ENCODE measurements at regions not wholly inside any gene's neighbourhood (a gene's known extent, or its start where the extent isn't known, plus 50 kb on each side); places are given as distances from the start of the nearest gene placed in this dataset.

DNA sequence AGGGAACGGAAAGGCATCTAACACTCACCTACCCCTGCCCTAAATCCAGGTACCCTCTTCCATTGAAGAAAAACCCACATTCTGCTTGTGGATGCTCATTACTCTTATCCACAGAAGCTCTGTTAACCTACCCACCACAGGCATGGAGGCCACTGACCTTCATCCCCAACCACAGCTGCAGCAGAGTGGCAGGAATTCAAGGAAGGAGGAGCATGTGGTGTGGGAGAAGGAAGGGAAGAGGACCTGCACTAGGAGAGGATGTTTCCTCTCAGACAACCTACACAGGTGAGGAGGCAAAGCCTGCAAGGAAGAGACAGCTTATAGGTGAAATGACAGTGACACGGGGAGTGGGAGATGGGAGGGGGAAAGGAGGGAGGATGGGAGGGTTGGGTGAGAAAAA lies 192.5 kb upstream of the TSC22D2 start:
- no peak for DNase-seq

DNA sequence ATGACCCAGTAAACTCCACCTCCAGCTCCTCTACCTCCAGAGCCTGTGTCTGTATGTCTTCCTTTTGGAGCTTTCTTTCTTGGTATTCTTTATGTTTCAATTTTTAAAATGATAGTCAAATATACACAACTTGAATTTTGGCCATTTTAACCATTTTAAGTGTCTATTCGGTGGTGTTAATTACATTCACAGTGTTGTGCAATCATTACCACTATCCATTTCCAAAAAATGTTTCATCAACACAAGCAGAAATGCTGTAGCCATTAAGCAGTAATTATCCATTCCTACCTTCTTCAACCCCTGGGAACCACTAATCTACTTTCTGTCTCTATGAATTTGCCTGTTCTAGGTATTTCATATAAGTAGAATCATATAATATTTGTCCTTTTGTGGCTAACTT lies 194.5 kb upstream of the TSC22D2 start:
- DNase-seq: no peak

DNA sequence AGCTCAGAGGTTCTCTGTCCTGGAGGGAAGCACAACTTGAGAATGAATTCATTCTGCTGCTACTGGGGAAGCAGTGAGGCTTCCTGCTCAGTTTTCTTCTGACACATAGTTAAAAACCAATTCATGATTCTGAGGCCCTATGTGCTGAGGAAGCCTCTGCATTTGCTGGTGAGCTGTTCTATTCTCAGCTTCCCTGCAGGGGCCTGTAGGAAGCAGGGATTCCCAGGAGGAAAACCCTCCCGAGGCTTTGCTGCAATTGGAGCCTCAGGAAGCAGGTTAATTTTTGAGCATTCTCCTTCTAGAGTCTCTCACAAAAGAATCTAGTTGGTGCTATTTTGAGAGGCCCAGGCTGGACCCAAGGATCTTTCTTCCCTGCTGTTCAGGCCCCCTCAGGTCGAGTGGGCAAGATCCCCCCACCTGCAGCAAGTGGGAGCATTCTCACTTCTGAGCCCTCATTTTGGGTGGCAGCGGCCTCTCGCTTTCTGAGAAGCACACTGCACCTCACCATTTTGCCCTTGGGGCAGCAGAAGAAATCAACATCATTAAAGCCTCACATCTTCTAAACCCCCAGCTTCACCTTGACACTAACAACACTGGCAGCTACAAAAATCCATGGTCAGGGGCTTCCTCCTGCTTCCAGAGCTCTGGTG lies 197.5 kb upstream of the TSC22D2 start:
- DNase-seq: no peak

DNA sequence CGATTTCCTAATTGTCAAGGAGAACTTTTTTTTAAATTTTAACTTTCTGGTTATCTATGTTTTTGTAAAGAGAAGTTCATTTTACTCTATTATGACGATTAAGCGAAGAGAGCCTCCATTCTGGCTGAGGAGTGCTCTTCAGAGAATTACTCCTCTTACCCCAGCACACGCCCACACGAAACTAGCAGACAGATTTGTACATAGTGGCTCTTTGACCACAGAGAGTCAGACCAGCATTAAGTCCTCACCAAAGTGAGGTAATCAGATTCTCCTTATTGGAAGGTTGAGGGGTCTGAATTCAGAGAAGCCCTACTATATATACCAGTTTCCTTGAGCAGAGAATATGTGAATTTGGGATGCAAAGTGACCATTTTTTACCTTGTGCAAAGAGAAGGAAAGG lies 204.8 kb upstream of the TSC22D2 start:
- DNase-seq: no peak

DNA sequence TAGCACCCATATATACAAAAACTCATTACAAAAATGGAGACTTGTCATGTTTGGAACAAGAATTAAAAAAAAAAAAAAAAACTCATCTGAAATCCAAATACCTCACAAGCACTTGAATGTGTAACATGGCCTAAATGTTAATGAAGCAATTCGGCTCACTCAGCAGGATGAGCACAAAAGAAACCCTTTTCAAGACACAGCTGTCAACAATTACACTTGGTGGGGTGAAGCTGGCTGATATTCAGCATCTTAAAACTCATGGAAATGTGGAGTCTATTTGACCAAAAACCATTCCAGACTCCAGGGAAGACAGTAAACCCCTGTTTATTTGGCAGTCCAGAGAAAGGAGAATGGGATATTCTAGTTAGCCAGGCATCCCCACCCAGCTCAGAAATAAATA lies 205.4 kb upstream of the TSC22D2 start:
- DNase-seq: no peak

DNA sequence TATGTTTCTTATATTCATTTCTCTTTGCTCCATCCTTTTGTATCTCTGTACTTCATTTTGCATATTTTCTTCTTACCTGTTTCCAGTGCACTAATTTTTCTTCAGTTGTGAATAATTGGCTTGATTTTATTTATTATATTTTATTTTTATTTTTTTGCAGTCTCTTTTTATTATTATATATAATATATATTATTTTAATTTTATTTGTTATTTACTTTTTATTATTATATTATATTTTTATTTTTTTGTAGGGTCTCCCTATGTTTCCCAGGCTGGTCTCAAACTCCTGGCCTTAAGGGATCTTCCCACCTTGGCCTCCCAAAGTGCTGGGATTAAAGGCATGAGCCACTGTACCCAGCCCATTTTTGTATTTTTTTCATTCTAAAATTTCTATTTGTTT lies 213.1 kb upstream of the TSC22D2 start:
- DNase-seq: no peak

DNA sequence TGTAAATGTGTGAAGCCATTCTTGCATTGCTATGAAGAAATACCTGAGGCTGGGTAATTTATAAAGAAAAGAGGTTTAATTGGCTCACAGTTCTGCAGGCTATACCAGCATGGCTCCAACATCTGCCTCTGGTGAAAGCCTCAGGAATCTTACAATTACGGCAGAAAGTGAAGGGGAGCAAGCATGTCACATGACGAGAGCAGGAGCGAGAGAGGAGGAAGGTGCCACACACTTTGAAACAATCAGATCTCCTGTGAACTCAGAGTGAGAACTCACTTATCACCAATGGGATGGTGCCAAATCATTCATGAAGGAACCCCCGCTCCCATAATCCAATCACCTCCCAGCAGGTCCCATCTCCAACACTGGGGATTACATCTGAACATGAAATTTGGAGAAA lies 213.6 kb upstream of the TSC22D2 start:
- DNase-seq: no peak

DNA sequence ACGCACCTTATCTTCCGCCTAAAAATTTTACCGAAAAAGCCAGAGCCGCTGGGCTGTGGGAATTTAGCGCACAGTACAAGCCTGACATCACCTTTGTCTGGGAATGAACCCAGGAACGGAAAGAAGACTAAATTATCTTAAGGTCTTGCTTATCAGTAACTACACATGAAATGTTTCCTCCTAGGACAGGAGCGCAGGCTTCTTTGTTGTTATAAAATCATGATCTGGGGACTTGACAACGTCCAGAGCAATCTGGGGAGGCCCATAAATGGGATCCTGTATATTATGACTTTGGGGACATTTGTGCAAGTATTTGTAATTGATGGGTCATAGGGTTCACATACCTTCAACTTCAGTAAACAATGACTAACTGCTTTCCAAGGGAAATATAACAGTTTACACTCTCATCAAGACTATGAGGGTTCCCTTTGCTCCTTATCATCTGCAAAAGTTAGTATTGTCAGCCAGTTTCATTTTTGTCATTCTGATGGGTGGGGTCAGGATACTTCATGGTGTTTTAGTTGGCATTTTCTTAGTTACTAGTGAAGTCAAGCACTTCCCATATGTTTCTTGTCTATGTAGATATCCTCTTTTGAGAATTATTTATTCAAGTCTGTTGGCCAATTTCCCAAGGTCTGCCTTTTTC lies 213.9 kb upstream of the PFN2 start:
- DNase-seq: no peak

DNA sequence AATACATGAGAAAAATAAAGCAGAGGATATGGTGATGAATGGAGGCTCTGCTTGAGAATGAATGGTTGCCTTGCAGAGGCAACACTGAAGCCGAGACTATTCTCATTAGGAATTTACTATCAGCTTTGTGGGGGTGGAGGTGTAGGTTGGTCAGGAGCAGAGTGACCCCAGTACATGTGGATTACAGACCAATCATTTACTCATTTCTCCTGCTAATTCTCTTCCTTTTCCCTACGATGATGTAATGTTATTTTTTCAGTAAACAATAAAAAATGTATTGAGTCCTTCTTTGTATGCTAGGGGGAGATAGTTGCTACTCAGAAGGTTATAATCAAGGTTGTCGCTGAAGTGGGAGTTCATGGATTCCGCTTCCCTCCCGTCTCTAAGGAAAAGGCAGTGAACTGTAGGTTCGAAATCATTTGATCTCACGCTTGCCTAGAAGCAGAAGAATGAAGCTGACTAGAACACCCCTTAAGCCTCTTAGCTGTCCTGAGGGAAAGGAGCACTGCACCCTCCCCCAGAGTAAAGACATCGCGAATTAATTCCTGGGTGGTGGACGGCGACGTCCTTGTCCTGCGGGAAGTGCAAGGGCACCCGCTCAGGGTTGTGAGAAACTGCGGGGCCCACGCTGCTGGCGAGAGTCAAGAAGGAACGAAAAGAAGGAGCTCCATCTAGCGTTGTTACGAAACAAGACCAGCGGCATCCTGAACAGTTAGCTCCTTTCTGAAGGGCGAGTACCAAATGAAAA lies 213.2 kb upstream of the PFN2 start:
- DNase-seq: peak; percentile 72

DNA sequence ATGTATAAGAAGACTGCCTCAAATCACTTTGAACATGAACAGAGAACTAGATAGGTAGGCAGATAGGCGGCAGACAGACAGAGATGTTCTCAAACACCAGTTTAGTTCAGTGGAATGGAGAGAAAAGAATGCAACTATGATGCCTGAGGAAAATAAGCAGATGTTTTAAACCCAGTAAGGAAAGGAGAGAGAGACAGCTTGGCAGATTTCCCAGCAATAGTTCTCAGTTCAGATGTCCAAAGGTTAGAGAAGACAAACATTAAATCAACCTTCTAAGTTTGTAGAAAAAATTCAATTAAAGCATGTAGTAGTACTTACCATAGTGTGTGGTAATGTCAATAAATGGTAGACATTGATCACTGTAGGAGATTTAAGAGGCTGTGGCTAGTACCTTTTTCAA lies 209.6 kb upstream of the PFN2 start:
- no peak for DNase-seq

DNA sequence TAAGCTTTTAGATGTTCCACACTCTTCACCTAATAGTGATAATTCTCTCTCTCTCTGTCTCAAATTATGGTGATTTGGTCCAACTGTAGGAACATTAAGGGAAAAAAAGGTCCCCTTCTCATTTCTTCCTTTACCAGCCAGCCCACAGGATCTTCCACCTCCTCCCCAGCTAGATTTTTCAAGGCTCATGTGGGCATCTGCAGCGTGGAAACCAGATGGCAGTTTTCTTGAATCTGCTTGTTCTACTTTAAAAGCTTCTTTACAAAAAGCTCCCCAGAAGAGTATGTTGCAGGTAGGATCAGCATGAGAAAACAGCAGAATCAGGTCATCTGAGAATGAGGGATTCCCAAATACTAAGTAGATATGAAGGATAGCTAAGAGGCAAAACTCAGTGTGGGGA lies 208.6 kb upstream of the PFN2 start:
- no peak for DNase-seq

DNA sequence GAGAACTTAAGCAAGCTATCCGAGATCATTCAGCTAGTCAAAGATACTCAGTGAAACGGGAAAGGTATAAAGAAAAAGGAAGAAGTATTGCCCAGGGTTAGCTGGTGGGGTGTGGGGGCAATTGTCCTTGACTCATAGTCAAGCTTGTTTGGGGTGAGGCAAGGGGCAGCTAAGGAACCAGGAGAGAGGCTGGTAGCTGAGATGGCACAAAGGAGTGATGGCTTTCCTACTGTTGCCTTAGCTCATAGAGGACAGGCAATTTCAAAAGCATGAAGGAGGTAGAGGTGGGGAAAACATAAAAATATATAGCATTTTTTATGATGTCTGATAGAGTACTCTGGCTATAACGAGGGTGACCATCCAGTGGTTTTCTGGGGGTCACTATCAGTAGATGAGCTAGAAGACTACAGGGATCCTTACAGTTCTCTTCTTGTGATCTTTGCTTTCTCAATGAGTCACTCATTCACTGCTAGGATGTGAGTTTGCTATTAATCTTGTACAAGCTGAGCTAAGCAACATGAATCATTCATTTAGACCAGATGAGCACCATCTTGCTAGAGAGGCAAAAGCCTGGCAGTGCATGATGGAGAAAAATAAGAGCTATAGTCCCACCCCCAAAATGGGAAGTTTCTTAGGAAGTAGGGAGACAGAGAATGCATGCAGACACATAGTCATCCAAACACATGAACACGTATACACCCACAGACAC lies 207.1 kb upstream of the PFN2 start:
- no peak for DNase-seq

DNA sequence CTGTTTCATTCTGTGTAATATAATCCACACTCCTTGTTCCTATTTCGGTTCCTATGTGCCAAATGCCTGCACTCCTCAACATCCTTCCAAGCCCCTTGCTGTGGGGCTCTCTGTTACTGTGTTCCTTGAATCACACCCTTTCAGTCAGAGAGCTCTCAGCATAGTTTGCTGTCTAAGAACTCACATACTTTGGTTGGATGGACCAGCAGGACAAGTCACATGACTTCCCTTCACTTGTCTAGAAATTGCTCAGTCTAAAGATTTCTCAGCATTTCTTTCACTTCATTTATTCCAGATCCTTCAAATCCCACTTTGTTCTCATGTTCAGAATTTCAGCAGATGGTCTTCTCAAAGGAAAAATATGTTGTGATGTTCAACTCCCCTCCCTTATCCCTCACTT lies 203.5 kb upstream of the PFN2 start:
- no peak for DNase-seq

DNA sequence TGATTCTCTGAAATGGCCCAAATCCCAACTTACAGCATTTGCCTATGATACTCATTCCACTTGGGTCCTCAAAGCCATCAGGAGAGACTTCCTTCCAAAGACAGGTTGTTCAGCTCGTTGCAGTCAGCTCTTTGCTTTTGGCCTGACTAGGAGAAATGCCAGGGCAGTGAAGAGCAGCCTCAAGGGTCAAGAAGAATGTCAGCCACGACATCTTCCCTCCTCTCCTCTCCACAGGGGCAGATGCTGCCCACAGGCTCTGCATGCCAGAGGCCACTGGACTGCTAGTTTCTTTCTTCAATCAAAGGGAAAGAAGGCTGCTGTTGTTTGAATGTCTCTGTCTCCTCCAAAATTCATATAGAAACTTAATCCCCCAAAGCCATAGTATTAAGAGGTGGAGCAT lies 201.7 kb upstream of the PFN2 start:
- no peak for DNase-seq

DNA sequence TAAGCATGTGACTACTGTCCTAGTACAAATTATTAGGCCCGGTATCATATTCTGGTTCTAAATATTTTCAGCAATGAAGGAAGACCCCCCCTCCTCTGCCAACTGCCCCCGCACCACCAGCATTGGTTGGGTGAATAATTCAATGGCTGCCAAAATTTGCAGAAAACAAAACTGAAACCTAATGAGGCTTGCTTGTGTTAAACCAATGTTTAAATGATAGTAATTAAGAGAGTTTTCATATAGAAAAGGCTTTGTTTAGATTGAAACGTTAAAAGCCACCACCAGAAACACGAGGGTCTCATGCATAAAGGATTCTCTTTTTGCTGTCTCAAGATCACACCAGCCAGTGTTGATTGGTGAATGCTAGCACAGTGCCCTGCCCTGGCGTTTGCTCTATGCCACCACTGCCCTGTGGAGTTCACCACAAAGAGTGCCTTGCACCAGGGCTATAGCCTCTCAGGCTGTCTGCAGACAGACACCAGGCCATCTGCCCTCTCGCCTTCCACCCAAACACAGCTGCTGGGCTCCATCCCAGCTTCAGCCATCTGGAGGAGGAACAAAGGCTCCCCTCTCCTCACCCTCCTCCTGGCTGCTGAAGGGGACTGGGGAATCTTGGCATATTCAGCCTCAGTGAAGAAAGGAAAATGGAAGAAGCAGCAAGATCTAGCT lies 200.3 kb upstream of the PFN2 start:
- peak; percentile 61 for DNase-seq

DNA sequence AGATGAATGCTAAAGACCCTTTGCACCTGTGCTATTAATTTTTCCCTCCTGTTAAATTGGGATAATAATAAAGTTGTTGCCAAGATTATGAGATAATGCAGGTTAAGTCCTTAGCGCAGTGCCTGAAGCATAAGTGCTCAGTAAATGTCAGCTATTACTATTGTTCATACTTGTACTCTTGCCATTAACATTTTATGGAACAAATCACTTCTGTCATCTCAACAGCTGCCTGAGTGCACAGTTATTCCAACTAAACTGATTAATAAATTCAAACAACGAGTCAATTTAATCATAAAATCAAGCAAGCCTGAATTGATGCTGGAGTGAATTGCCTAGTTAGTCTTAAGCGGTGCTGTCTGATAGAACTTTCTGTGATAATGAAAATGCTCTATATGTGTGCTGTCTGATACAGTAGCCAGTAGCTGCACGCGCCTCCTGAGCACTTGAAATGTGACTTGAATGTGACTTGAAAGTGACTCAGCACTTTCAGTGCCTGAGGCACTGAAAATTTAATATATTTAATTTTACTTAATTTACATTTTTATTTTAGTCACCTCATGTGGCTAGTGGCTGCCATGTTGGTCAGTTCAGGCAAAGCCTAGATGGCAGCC lies 198.7 kb upstream of the PFN2 start:
- no peak for DNase-seq

DNA sequence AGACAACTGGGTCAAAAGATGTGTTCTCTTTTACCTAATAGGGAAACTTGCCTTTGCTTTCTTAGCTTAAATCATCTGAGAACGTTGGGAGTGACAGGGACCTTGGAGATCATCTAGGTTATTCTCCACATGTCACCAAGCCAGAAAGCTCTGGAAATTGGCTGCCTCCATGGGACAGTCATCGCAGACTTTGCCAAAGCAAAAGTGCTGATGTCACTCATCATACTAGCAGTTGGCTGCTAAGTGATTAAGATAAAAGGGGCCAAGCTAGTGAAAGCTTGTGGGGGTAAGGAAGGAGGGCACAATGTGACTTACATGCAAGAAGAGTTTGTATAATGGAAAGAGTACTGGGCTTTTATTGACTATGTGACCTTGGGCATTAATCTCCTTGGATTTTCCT lies 198.0 kb upstream of the PFN2 start:
- no peak for DNase-seq

DNA sequence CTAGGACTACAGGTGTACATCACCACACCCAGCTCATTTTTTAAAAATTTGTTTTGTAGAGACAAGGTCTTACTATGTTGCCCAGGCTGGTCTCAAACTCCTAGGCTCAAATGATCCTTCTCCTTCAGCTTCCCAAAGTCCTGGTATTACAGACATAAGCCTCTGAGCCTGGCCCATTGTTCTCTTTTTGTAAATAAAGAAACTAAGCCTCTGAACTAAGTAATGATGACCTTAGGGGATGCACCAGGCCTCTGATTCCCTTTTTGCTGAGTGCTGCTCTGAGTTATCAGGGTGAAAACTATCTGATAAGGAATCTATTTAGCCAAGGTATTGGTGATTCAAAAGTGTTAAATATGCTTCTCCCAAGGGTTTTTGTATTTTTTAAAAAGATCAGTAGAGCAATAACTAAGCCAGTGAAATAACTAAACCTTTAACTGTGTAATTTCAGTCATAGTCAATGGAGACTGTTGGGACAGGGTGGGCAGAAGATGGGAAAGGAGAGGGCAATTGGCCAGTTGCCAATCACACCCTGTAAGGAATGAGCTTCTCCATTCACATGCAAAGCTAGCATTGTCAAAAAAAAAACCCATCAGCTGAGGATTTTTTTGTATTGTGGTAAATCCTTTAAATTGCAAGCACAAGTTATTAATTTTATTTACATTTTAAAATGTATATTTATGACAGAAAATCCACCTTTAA lies 194.8 kb upstream of the PFN2 start:
- no peak for DNase-seq

DNA sequence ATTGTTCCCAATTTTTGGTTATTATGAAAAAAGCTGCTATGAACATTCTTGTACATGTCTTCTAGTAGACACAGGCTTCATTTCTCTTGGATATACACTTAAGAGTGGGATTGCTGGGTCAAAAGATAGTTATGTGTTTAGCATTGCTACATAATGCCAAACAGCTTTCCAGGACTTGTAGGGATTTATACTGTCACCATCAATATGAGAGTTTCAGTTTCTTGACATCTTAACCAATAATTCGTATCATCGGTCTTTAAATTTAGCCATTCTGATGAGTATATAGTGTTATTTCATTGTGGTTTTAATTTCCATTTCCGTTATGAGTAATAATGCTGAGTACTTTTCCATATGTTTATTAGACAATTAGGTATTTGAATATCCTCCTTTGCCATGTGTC lies 190.3 kb upstream of the PFN2 start:
- DNase-seq: no peak

DNA sequence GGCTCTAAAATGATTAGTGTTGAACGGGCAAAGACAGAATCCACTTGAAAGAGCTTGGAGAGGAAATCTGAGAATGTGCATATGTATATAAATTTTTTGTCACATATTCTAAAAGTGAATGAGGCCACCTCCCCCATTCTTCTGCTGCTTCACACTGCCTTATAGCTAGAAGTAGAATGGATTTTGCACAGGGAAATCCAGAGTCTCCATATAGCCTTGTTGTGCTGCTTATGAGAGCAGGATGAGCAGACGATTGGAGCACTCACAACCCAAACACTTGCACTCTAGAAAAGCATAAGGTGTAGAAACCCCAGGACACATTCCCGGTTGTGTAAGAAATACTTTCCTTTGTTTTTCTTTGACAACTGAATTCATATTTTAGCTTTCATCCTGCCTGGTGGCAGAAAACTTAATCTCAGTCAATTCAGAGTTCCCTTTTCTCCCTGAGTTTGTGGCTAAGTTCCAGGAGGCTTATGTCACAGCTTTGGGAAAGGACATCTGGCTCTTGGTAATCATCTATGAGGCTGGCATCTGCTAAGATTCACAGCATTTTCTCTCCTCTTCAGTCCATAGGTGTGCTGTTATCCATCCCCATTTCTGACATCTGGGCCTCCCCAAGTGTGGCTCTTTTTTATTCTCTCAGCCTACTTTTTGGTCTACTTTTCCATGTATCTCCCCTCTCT lies 188.4 kb upstream of the PFN2 start:
- no peak for DNase-seq

DNA sequence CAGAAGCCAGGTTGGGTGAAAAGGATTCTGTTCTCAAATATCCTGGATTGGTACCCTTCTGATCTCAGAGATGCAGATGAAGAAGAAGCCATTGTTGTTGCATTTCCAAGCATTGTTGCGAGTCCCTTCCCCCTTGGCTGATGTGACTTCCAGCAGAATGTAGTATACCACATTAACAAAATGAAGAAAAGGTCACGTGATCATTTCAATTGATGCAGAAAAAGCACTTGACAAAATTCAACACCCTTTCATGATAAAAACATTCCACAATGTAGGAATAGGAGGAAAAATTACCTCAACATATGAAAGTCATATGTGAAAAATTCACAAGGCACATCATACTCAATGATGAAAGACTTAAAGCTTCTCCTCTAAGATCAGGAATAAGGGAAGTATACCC lies 181.9 kb upstream of the PFN2 start:
- DNase-seq: no peak

DNA sequence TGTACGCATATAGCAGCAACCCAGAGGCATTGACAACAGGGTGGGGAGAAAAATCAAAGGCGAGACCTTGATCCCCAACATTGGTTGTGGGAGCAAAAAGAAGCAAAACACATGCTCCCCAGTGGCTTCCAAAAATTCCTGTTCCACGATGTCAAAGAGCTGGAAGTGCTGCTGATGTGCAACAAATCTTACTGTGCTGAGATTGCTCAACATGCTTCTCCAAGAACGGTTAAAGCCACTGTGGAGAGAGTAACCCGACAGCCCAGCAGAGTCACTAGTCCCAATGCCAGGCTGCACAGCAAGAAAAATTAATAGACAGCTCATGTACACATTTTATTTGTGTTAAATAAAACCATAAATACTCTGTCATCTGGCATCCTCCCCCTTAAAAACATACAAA lies 179.9 kb upstream of the PFN2 start:
- no peak for DNase-seq

All from left hindlimb (tissue), 1 donor.